GM21526 (cell line): ENCODE measurements at regions not wholly inside any gene's neighbourhood (a gene's known extent, or its start where the extent isn't known, plus 50 kb on each side); places are given as distances from the start of the nearest gene placed in this dataset.

Experiments
- ATAC-seq: cut with Tn5 transposase; IDR thresholded peaks from one replicate; pipeline ENCODE4 v1.9.1; 2021; ENCODE audit warnings: moderate library complexity; ENCODE audit not compliant: unreplicated experiment, low FRiP score

DNA sequence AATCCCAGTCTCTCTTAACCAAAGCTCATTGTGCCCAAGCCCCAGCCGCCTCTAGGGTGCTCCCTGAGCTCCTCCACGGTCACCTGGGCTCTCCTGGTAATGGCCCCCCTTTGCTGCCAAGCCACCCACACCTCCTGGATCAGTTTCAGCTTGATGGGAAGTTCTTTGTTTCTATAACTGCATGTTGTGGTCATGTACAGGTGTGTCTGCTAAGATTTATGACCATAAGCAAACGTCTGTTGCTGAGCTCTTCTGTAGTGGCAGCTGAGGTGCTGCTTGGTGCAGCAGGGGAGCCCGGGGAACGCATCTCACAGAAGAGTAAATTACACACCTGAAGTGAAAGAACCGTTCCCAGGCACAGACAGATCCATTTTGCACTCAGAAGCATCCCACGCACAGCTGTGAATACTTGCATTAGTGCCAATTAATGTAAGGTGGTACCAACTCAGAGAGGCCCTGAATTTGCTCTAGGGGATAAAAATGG, 194.6 kb upstream of the ARID1B start:
- ATAC-seq = peak; percentile 50

DNA sequence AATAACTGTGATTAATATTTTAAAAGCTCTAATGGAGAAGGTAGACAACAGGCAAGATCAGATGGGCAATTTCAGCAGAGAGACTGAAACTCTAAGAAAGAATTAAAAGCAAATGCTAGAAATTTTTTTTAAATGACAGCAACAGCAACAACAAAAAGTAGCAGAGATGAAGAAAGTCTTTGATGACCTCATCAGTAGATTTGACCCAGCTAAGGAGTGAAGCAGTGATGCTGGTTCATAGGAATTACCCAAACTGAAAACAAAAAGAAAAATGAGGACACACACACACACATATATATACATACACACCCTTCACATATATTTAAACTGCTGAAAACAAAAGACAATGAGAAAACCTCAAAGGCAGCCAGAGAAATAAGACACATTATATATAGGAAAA, 197.6 kb upstream of the ARID1B start:
- ATAC-seq = no peak

- no peak for ATAC-seq
Observed at GRCh38 chr6:156577749-156578148, 199.4 kb upstream of the ARID1B start.

GRCh38 chr6:156575361-156575760, 201.8 kb upstream of the ARID1B start:
- ATAC-seq = no peak

GRCh38 chr6:156564807-156565149, 212.4 kb upstream of the ARID1B start:
- no peak for ATAC-seq

DNA sequence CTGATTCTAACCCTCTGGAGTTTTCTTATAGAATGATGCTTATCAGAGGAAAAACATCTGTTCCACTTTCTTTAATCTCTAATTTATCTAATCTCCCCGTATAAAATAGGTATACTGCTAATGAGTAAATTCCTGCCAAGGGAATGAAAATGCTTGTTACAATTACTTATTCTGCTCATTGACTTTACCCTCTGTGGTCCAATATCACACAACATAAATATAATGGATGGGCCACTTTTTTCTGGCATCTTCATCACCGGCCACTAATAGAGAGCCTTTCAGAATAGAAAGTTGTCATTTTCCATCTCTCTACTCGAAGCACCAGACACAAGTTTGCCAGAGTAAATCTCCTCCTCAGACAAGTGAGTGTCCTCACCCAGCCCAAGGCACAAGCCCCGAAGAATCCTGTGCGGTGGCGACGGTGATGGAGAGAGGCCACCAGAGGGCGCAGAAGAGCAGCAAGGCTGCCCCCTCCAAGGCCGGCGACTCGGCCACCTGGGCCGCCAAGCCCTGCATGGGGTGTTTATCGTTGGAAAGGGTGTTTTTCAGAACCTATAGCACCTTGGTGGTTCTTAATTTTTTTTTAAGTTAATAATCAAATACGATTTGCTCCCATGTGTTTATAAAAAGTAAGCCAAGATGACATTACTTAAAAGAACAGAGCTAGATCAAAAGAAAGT, 212.9 kb upstream of the ARID1B start:
- peak; percentile 92 for ATAC-seq

GRCh38 chr6:156563714-156564113, 213.5 kb upstream of the ARID1B start:
- ATAC-seq = no peak

- no peak for ATAC-seq
Observed at GRCh38 chr6:156562636-156563035, 214.5 kb upstream of the ARID1B start.

DNA sequence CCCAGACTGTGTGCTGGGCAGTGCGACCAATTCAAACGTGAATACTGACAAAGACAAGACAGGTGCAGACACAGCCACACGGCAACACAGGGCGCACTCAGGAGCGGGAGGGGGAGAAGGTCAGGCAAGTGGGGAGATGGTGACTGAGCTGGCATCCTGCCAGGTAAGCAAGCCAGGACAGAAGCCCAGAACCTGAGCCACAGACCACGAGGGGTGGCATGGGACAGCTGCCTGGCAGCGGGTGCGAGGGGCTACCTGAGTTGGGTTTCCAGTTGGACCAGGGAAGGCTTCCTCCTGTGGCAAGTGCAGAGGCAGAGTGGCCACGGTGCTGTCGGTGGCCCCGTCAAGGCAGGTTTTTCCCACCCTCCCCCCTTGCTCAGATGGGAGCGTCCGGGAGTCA, 215.2 kb upstream of the ARID1B start:
- no peak for ATAC-seq

DNA sequence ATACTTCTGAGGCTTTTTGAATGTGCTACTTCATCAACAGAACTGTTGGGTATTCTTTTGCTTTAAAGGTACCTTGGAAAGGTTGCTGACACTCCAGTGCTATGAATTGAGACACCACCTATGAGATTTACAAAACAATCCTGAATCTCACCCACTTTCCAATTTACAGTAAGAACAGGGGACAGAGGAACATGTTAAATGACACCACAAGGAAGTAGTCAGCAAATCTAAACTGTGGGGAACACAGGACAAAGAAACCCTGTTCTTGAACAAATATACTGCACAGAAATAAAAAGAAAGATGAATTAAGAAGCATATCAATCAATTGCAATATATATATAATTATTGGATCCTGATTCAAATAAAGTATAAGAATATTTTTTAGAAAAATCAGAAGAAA, 216.7 kb upstream of the ARID1B start:
- no peak for ATAC-seq

DNA sequence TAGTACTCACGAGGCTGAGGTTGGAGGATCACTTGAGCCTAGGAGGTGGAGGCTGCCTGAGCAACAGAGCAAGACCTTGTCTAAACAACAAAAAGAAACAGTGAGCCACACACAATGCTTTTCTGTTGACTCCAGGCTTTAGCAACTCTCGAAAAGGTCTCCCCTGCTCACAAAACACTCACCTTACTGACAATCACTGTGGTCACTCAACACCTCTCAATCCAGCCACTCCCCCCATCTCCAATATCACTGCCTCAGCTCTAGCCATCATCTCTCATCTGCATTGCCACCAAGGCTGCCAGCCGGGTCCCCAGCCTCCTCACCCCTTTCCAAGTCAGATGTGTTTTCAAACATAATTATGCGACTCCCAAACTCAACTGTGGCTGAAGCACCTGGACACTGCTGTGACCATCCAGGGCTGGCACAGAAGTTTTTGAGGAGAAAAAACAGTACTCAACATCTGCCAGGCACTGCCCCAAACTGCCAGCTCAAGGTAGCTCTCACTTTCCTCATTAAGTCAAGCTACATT, 218.0 kb upstream of the ARID1B start:
- no peak for ATAC-seq

DNA sequence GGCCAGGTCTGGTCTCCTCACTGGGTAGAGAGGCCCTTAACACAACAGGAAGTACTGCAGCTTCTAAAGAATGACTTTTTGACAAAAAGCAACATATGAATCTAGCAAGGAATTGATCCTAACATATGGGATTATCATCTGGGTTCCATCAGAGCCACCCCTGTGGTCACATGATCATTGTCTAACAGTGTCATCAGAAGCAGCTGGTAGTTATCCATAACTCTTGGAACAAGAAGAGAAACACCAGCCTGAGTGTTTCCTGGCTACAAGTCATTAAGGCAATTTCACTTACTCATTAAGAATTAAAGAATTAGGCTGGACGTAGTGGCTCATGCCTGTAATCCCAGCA, 219.3 kb upstream of the ARID1B start:
- no peak for ATAC-seq

DNA sequence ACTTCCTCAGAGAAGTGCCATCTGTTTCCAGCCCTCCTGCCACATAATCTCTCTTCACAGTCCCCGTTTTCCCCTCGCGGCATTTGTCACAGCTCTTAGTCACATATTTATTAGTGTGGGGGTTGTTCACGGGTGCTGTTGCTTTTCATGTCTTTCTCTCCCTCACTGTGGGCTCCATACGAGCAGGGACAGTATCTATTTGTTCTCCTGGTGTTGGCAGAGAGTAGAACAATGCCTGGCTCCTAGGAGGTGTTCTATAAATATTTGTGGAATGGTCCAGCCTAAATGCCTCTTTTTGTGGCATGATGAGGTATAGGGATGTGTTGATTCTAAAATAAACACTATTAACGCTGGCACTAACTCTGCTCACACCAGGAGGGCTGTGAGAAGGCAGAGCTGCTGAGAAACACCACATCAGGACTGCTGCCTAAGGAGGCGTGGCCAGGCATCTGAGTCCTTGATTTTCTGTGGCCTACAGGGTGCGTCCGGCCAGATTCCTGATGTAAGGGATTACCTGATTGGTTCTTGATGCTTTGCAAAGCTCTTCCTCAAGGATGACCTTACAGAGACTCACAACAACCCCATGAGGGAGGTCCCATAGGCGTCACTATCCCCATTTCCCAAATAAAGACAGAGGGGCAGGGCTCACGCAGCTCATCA, 219.8 kb upstream of the ARID1B start:
- no peak for ATAC-seq

DNA sequence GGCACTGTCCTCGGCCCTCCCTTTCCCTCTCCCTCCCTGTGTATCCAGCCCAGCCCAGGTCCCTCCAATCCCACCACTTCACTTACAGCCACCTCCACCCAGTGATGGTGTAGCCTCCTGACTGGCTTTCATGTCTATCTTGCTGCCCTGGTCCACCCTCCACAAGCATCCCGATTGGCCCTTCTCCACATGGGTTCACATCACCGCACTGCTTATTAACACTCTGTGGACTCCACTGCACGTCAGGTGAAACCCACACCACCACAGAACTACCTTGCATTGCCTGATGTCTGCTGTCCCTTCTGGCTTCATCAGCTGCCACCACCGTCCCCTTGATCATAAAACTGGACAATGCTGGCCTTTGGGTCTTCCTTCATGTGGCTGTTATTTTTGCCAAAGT, 220.4 kb upstream of the ARID1B start:
- no peak for ATAC-seq

DNA sequence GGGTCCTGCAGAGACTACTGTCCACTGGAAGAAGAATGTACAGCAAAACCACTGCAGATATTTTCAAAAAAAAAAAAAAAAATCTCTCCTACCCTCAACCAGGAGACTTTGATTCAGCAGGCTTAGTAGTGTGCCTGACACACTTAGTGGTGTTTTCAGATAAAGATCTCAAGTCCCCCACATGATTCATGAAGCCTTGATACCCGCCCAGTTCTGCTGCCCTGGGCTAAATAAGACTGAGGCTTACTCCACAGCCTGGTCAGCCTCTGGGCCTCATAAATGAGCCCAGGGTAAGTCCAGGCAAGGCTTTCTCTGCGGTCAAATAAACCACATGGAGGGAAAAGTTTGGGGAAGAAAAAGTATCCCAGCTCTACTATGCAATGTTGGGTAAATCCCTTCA, 222.1 kb upstream of the ARID1B start:
- ATAC-seq = no peak

- ATAC-seq = no peak
Observed at GRCh38 chr6:156554160-156554559, 223.0 kb upstream of the ARID1B start.

DNA sequence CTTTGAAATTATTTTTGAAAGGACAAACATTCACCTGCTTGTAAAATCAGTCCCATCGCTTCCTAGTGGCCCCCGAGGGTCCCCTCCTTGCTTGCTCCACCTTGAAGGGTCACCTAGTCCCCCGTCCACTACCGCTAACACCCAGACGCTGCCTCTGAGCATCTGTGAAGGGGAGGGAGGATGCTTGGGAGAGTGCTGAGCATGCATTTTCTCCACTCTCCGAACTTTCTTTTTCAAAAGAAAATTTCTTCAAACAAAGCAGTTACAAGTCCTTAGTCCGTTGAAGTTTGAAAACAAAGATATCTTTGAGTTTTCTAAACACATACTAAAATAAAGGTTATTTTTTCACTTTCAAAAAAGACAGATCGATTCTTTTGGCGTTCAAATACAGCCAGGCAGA, 224.3 kb upstream of the ARID1B start:
- no peak for ATAC-seq

DNA sequence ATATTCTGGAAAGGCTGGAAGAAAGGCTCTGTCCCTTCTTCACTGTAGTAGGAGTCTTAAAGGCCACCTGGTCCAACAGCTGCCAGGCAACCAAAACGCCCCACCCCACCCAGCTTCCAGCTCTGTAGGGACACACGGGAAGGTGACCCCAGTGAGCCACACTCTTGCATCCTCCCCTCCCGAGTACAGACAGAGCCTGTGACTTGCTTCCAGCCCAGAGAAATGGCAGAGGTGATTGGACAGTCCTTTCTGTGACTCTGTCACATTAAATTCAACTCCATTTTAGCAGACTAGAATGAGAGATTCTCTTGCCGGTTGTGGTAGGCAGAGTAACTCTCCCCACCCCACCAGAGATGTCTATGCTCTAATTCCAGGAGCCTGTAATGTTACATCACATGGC, 226.2 kb upstream of the ARID1B start:
- no peak for ATAC-seq

DNA sequence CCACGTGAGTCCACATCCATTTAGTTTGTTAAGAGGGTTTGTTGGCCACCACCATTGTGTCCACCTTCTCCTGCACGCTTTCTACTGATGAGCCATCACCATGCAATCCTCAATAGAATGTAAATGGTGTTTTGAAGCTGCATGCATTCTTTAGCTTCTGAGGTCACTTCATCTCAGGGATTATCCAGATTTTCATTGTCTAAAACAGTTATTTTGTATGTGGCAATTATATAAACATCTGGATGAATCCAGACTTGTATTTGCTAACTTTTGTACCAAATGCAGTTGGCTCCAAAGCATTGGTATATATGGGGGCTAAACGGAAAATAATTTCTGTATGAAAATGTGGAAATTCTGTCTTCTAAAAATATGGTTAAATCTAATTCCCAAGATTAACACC, 231.2 kb upstream of the ARID1B start:
- no peak for ATAC-seq

GRCh38 chr6:156545021-156545420, 232.2 kb upstream of the ARID1B start:
- ATAC-seq = no peak

DNA sequence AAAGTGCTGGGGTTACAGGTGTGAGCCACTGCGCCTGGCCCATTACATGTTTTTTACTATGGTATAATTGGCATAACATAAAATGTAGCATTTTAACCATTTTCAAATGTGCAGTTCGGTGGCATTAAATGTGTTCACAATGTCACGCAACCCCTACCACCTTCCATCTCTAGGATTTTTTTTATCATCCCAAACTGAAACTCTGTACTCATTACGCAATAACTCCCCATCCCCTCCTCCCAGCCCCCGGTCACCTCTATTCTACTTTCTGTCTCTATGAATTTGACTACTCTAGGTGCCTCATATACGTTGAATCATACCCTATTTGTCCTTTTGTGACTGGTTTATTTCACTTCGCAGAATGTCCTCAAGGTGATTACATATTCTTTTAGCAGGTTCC, 233.1 kb upstream of the ARID1B start:
- ATAC-seq = no peak

DNA sequence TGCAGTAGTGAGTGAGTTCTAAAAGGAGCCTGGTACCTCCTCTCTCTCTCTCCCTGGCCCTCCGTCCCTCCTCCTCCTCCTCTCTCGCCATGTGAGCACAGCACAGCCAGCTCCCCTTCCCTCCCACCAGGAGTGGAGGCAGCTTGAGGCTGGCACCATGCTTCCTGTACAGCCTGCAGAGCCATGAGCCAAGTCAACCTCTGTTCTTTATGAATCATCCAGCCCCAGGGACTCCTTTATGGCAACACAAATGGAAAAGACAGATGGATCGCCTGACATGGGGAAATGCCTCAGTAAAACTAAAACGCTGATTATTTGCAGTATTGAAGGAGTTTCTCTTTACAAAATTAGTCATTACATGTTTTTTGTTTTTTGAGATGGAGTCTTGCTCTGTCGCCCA, 233.7 kb upstream of the ARID1B start:
- ATAC-seq = no peak
